ENCODE measurements at regions not wholly inside any gene's neighbourhood (a gene's known extent, or its start where the extent isn't known, plus 50 kb on each side); places are given as distances from the start of the nearest gene placed in this dataset.

- TF ChIP-seq CTCF (IDR thresholded peaks at IDR 0.05) (no peak), POLR2A (IDR thresholded peaks at IDR 0.05) (no peak)
Measured at GRCh38 chr20:33923740-33924139, 70.0 kb upstream of the RALY start.
